ENCODE measurements at regions not wholly inside any gene's neighbourhood (a gene's known extent, or its start where the extent isn't known, plus 50 kb on each side); places are given as distances from the start of the nearest gene placed in this dataset.

DNA sequence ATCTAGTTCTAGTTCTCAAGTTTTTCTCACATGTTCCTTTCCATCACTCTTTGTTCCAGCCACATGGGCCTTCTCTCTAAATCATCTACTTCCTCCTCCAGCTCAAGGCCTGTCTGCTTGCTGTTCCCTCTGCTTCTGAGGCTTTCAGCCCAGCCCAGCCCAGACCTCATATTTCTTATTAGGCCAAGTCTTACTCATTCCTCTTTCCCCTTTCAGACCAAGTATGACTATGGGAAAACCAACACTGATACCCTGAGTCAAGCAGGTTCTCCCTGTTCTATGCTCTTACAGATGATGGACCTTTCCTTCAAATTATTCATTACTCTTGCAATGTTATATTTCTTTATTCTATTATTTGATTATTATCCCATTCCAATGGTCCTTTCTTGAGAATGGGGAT is 80.3 kb upstream of the SEM1 start:
- in situ Hi-C loops (cut with MboI; ENCODE audit: low sequenced_read_pairs), result no loop called here
- ChIA-PET POLR2A (ENCODE audit: unreplicated experiment) (no interaction called here), CTCF (no interaction called here)

More for the DNA sequence above, 80.3 kb upstream of the SEM1 start:
- Histone ChIP-seq H3K4me3 (ENCODE audit: insufficient read depth, low read depth, low read length) (no peak overlapping the region), H3K23ac (ENCODE audit: low read depth, low read length) (no peak overlapping the region), H2AFZ (replicated peaks; ENCODE audit: low read length, poor library complexity) (no peak overlapping the region), H3K9me1 (ENCODE audit: insufficient read depth, low read length) (no peaks in the 10 kb centered on the region), H4K91ac (ENCODE audit: insufficient read depth, low read depth, low read length) (no peak overlapping the region), H3K36me3 (ENCODE audit: control insufficient read depth, insufficient read depth, low read length) (no peaks in the 10 kb centered on the region), H2AK9ac (replicated peaks; ENCODE audit: low read depth, low read length, poor library complexity) (no peak overlapping the region), H4K20me1 (ENCODE audit: insufficient read depth, low read length) (no peaks in the 10 kb centered on the region), H3K27ac (ENCODE audit: insufficient read depth, low read length) (no peak overlapping the region), H3K4me1 (ENCODE audit: control insufficient read depth, insufficient read depth, low read length) (no peaks in the 10 kb centered on the region), H2BK15ac (ENCODE audit: low read depth, low read length) (no peak overlapping the region), H3K4me2 (ENCODE audit: low read depth, low read length) (no peak overlapping the region), H2BK120ac (ENCODE audit: low read depth, low read length) (no peak overlapping the region), H3K14ac (replicated peaks; ENCODE audit: low read depth, low read length) (no peak overlapping the region), H3K56ac (ENCODE audit: extremely low read depth, insufficient read depth, low read length) (no peak overlapping the region), H3K9ac (ENCODE audit: low read depth, low read length) (no peak overlapping the region), H2AK5ac (ENCODE audit: low read depth, low read length) (no peak overlapping the region), H3K9me3 (ENCODE audit: control insufficient read depth, insufficient read depth, low read length) (no peaks in the 10 kb centered on the region), H2BK20ac (ENCODE audit: low read depth, low read length) (no peak overlapping the region), H4K8ac (ENCODE audit: low read depth in 2 of 2, low read length in 2 of 2) (no peak overlapping the region), H3K27me3 (ENCODE audit: control insufficient read depth, insufficient read depth, low read length) (no peaks in the 10 kb centered on the region), H3K79me1 (ENCODE audit: low read depth in 1 of 2, low read length in 2 of 2) (no peaks in the 10 kb centered on the region), H2BK5ac (ENCODE audit: low read depth, low read length, poor library complexity, severe bottlenecking) (no peak overlapping the region), H3K18ac (ENCODE audit: low read depth, low read length) (no peak overlapping the region), H3K4ac (ENCODE audit: low read depth, low read length) (no peak overlapping the region), H4K5ac (ENCODE audit: low read depth, low read length) (no peak overlapping the region)
- TF ChIP-seq, protein P1, sequence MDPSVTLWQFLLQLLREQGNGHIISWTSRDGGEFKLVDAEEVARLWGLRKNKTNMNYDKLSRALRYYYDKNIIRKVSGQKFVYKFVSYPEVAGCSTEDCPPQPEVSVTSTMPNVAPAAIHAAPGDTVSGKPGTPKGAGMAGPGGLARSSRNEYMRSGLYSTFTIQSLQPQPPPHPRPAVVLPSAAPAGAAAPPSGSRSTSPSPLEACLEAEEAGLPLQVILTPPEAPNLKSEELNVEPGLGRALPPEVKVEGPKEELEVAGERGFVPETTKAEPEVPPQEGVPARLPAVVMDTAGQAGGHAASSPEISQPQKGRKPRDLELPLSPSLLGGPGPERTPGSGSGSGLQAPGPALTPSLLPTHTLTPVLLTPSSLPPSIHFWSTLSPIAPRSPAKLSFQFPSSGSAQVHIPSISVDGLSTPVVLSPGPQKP (IDR thresholded peaks at IDR 0.05; ENCODE audit: borderline replicate concordance, low read depth, low read length), result no peak
- no peak for TF ChIP-seq CTCF (conservative IDR thresholded peaks at IDR 0.05; ENCODE audit: low read depth, low read length)
- TF ChIP-seq RAD21 (IDR thresholded peaks at IDR 0.05; ENCODE audit: low read length), result no peak
- TF ChIP-seq, protein P2, sequence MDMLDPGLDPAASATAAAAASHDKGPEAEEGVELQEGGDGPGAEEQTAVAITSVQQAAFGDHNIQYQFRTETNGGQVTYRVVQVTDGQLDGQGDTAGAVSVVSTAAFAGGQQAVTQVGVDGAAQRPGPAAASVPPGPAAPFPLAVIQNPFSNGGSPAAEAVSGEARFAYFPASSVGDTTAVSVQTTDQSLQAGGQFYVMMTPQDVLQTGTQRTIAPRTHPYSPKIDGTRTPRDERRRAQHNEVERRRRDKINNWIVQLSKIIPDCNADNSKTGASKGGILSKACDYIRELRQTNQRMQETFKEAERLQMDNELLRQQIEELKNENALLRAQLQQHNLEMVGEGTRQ (IDR thresholded peaks at IDR 0.05; ENCODE audit: low read depth, low read length), result no peak
- no peak for TF ChIP-seq FOS (IDR thresholded peaks at IDR 0.05; ENCODE audit: low read depth, low read length)
- TF ChIP-seq RFX5 (IDR thresholded peaks at IDR 0.05; ENCODE audit: low read depth, low read length), result no peak
- TF ChIP-seq CEBPB (IDR thresholded peaks at IDR 0.05; ENCODE audit: low read depth, low read length), result no peak
- TF ChIP-seq RCOR1 (IDR thresholded peaks at IDR 0.05; ENCODE audit: insufficient replicate concordance, low read length), result no peak
- no peak for TF ChIP-seq NFE2L2 (IDR thresholded peaks at IDR 0.05; ENCODE audit: low read depth, low read length)
- no peak for TF ChIP-seq MAFK (IDR thresholded peaks at IDR 0.05; ENCODE audit: low read depth, low read length)
- no peak for TF ChIP-seq SMC3 (IDR thresholded peaks at IDR 0.05; ENCODE audit: low read depth, low read length)
- intact Hi-C loops (cut with micrococcal nuclease), result no loop called here
- ATAC-seq (ENCODE audit: low read depth), result no peak
- dilution Hi-C loops (cut with HindIII; ENCODE audit: low sequenced_read_pairs, unreplicated experiment), result no loop called here
- DNase-seq, result no peak
- no TSS peak for BruUV-seq (replicated peaks)
